Fibroblast of skin of left biceps (primary cell): ENCODE measurements at regions not wholly inside any gene's neighbourhood (a gene's known extent, or its start where the extent isn't known, plus 50 kb on each side); places are given as distances from the start of the nearest gene placed in this dataset.

Experiments used
- DNase-seq, 2 experiments: peaks; one replicate each; pipeline ENCODE4 v3.0.0-alpha.2; 2013; ENCODE audit warnings: low read depth in 2 of 2

- no peak for DNase-seq
Observed at GRCh38 chr10:128922619-128923196, 544.3 kb upstream of the MGMT start.

GRCh38 chr10:128924918-128925317 lies 542.1 kb upstream of the MGMT start:
- no peak for DNase-seq

- DNase-seq, result no peak
Observed at GRCh38 chr10:128926711-128927110, 540.3 kb upstream of the MGMT start.

GRCh38 chr10:128927497-128928161 lies 539.4 kb upstream of the MGMT start:
- DNase-seq, result no peak

- DNase-seq, result no peak
Observed at GRCh38 chr10:128928231-128928836, 538.7 kb upstream of the MGMT start.

- no peak for DNase-seq
Observed at GRCh38 chr10:128929131-128929530, 537.9 kb upstream of the MGMT start.

- DNase-seq, result no peak
Observed at GRCh38 chr10:128929767-128930166, 537.3 kb upstream of the MGMT start.

- DNase-seq, result no peak
Observed at GRCh38 chr10:128930515-128930914, 536.5 kb upstream of the MGMT start.

GRCh38 chr10:128932071-128932820 lies 534.8 kb upstream of the MGMT start:
- DNase-seq, result no peak

- no peak for DNase-seq
Observed at GRCh38 chr10:128934492-128934891, 532.5 kb upstream of the MGMT start.

- DNase-seq, result no peak
Observed at GRCh38 chr10:128936392-128936791, 530.6 kb upstream of the MGMT start.

- no peak for DNase-seq
Observed at GRCh38 chr10:128938558-128938957, 528.5 kb upstream of the MGMT start.

GRCh38 chr10:128940081-128940480 lies 527.0 kb upstream of the MGMT start:
- DNase-seq, result no peak

- DNase-seq, result no peak
Observed at GRCh38 chr10:128943111-128943510, 523.9 kb upstream of the MGMT start.

- DNase-seq, result no peak
Observed at GRCh38 chr10:128945398-128945797, 521.6 kb upstream of the MGMT start.

- no peak for DNase-seq
Observed at GRCh38 chr10:128950159-128950915, 516.7 kb upstream of the MGMT start.

GRCh38 chr10:128950916-128951275 lies 516.1 kb upstream of the MGMT start:
- no peak for DNase-seq

GRCh38 chr10:128952856-128953255 lies 514.2 kb upstream of the MGMT start:
- DNase-seq, result no peak

GRCh38 chr10:128956149-128956548 lies 510.9 kb upstream of the MGMT start:
- no peak for DNase-seq

- DNase-seq, result no peak
Observed at GRCh38 chr10:128957221-128957620, 509.8 kb upstream of the MGMT start.

- no peak for DNase-seq
Observed at GRCh38 chr10:128958834-128959690, 508.0 kb upstream of the MGMT start.
